HG02588 (cell line): ENCODE measurements at regions not wholly inside any gene's neighbourhood (a gene's known extent, or its start where the extent isn't known, plus 50 kb on each side); places are given as distances from the start of the nearest gene placed in this dataset.

ENCODE experiments used
- ATAC-seq: cut with Tn5 transposase; IDR thresholded peaks from one replicate; pipeline ENCODE4 v1.9.1; 2021; ENCODE audit warnings: mild to moderate bottlenecking, moderate library complexity; ENCODE audit not compliant: unreplicated experiment

GRCh38 chr1:184302346-184302745, 84.5 kb upstream of the C1orf21 start:
- ATAC-seq: no peak

- no peak for ATAC-seq
Observed at GRCh38 chr1:184310157-184310819, 76.5 kb upstream of the C1orf21 start.

- no peak for ATAC-seq
Observed at GRCh38 chr1:184311580-184311979, 75.2 kb upstream of the C1orf21 start.

DNA sequence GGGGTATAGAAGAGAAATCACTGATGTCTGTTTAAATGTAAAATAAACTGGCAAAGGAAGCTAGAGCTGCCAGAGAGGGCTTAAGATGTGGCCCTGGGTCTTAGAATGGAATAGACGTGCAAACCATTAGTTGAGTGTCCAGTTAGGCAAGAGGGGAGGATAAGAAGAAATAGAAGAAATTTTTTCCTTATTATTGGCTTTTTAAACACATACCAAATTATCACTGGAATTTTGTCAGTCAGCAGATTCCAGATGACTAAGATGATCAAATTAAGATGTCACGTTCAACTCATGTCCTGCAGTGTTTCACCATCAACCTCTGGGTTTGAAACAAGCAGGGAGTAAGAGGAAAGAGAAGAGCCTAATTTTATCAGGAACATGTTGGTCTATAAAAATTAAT, 71.6 kb upstream of the C1orf21 start:
- ATAC-seq: no peak

DNA sequence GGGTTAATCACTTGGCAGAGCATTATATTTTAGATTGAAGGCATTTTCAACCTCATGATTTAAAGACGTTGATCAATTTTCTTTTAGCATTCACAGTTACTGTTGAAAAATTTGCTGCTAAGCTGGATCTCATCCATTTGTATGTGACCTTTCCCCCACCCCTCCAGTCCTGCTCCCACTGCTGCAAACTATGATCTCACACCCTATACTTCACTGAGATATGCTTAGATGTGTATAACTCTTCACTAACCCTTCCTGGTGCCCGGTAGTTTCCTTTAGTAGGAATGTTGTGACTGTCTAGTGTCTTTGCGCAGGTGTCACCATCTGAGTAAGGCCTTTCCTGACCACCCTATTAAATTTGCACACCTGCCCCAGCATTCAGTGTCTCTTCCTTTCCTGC, 67.0 kb upstream of the C1orf21 start:
- ATAC-seq: no peak

- ATAC-seq: no peak
Observed at GRCh38 chr1:184322253-184322652, 64.6 kb upstream of the C1orf21 start.

DNA sequence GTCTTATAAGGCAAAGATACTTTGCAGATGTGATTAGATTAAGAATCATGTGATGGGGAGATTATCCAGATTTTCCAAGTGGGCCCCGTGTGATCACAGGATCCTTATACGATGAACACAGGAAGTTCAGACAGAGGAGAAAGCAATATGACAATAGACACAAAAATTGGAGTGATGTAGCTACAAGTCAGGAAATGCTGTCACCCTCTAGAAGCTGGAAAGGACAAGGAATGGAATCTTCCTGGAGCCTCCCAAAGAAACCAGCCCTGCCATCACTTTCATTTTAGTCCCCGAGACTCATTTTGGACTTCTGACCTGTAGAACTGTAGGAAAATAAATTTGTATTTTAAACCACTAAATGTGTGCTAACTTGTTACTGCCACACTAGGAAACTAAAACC, 61.9 kb upstream of the C1orf21 start:
- no peak for ATAC-seq

DNA sequence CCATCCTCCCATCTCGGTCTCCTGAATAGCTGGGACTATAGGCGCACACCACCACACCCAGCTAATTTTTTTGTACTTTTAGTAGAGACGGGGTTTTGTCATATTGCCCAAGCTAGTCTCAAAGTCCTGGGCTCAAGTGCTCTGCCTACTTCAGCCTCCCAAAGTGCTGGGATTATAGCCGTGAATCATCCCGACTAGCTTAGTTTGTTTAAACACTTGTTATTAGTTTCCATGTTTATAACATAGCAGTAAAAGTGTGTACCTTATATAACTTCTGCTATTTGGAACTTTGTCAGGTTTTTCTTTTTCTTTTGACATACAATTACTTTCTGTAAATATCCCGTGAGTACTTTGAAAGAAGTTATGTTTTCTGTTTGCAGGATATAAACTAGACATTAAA, 60.6 kb upstream of the C1orf21 start:
- ATAC-seq: no peak

GRCh38 chr1:184329245-184329953, 57.4 kb upstream of the C1orf21 start:
- ATAC-seq: no peak

DNA sequence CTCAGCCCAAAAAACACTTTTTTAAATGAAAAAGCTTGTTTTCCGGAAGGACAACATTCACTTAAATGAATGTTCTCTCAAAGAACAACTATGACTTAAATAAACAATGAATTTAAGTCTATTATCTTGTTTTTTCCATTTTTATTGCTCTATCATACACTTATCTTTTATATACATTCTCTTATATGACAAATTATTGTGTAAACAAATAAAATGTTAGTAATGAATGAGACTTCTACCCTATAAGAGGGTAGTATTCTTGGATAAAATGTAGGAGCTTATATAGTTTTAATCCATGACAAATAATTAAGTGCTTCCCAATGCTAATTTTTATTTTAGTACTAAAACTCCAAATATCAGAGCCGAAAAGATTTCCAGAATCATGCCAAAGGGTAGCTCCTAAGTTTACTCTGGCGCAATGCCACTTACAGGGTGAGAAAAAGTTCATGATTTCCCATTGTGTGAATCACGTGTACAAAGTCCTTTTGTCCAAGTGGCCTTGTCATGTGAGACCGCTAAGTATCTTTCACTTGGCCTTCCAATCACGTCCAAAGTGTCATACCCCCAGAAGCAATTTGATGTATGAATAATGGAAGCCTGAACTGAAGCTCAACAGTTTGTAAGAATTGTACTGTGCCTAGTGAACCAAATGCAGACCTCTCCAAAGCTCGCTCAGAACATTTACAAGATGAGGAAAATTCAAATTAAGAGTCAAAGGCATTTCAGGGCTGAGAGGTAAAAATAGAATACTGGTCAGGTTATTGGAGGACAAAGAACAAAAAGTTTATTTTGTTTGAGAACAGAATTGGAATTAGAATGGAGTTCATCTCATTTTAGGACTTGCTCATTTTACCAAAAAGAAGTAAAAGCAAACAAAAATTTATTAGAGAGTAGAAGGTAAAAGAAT, 56.6 kb upstream of the C1orf21 start:
- no peak for ATAC-seq

DNA sequence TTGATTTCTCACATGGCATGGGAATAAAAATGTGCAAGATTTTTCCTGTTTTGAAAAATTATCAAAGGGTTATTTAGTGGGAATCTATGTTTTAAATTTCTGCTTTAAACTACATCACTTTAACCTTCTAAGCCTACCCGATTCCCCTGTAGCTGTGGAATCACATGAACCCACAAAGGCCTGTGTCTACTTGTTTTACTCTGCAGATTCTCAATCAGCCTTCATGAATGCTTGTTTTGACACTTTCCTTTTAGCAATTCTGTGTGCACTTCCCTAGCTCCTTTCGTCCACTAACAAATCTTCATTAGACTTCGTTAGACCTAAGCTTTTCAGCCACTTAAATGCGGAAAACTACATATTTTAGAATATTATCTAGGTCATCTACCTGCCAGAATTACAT, 56.0 kb upstream of the C1orf21 start:
- no peak for ATAC-seq
